Common myeloid progenitor, CD34-positive (primary cell): ENCODE measurements at regions not wholly inside any gene's neighbourhood (a gene's known extent, or its start where the extent isn't known, plus 50 kb on each side); places are given as distances from the start of the nearest gene placed in this dataset.

Experiments used
- CTCF ChIA-PET: fragments of 350-600 bp; sonication (Branson Sonifier 250); formaldehyde crosslinking; loops from one replicate; lab custom pipeline; 2021; ENCODE audit warnings: antibody characterized with exemption; lab: Charles Lee
- POLR2A ChIA-PET: fragments of 350-600 bp; sonication (Branson Sonifier 250); formaldehyde crosslinking; loops from one replicate; lab custom pipeline; 2021; ENCODE audit warnings: antibody characterized with exemption; lab: Charles Lee
- DNase-seq, 3 donors: peaks; one replicate each; pipeline versions ENCODE4 v3.0.0 to v3.0.0-alpha.2; 2013
- H3K27ac ChIP-seq, 2 experiments: 1 replicate in 1 of 2; 2 replicates in 1 of 2; pipeline ENCODE4 v1.7.0; 2013; ENCODE audit warnings: inconsistent platforms in 2 of 2, low read length in 2 of 2, mild to moderate bottlenecking in 2 of 2, low read depth in 1 of 2, moderate library complexity in 1 of 2; ENCODE audit not compliant: severe bottlenecking in 2 of 2, insufficient read depth in 1 of 2, poor library complexity in 1 of 2
- H3K27me3 ChIP-seq, 5 experiments: replicated peaks in 2 of 5; 1 replicate in 3 of 5; 2 replicates in 2 of 5; pipeline versions ENCODE4 v1.6.1 to v1.7.0; 2013; ENCODE audit warnings: low read length in 4 of 5, mild to moderate bottlenecking in 2 of 5, moderate library complexity in 2 of 5, inconsistent platforms in 1 of 5; ENCODE audit not compliant: insufficient read depth in 5 of 5, control insufficient read depth in 4 of 5
- H3K36me3 ChIP-seq, 4 experiments: 1 replicate in 2 of 4; 2 replicates in 2 of 4; pipeline versions ENCODE4 v1.6.1 to v1.7.0; 2013; ENCODE audit warnings: low read length in 3 of 4, control low read depth in 1 of 4, mild to moderate bottlenecking in 1 of 4; ENCODE audit not compliant: control insufficient read depth in 4 of 4, insufficient read depth in 4 of 4
- H3K4me1 ChIP-seq, 4 experiments: 1 replicate in 3 of 4; 2 replicates in 1 of 4; pipeline versions ENCODE4 v1.6.1 to v1.7.1; 2013; ENCODE audit warnings: low read length in 3 of 4, mild to moderate bottlenecking in 3 of 4, control low read depth in 1 of 4, inconsistent platforms in 1 of 4, moderate library complexity in 1 of 4; ENCODE audit not compliant: control insufficient read depth in 4 of 4, insufficient read depth in 4 of 4; ENCODE audit errors: control extremely low read depth in 1 of 4
- H3K4me3 ChIP-seq, 7 experiments: 1 replicate in 4 of 7; 2 replicates in 3 of 7; pipeline versions ENCODE4 v1.5.1 to v1.7.0; 2013; ENCODE audit warnings: mild to moderate bottlenecking in 7 of 7, low read length in 6 of 7, moderate library complexity in 6 of 7, inconsistent platforms in 2 of 7, low read depth in 2 of 7, control low read depth in 1 of 7; ENCODE audit not compliant: insufficient read depth in 4 of 7, control insufficient read depth in 1 of 7; ENCODE audit errors: extremely low read depth in 1 of 7
- H3K9me3 ChIP-seq, 5 experiments: 1 replicate in 4 of 5; 2 replicates in 1 of 5; pipeline versions ENCODE4 v1.6.1 to v1.7.1; 2013; ENCODE audit warnings: low read length in 4 of 5, mild to moderate bottlenecking in 2 of 5, inconsistent platforms in 1 of 5, low read depth in 1 of 5, moderate library complexity in 1 of 5; ENCODE audit not compliant: control insufficient read depth in 4 of 5, insufficient read depth in 2 of 5; ENCODE audit errors: control extremely low read depth in 1 of 5
- WGBS: methylation state at CpG from one replicate; pipeline ENCODE4 v1.1.5; 2013; ENCODE audit not compliant: insufficient coverage; 5-methylcytosine and 5-hydroxymethylcytosine counted together

DNA sequence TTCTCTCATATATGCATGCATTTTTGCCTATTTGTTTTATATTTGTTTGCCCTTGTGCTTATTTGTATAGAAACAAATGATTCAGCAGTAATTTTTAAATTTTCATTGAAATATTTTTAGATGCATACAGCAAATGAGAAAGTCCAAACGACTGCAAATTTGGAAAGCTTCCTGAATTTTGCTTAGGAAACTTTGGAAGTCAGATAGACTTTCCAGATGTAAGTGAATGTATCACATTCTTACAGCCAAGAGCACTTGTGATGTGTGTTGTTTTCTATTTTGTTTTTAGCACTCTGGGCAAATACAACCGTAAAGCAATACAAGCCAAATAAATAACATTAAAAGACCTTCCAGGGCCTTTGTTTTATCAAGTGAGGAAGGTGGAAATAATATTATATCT is 680.8 kb upstream of the CDH8 start:
- POLR2A ChIA-PET: no interaction called here

DNA sequence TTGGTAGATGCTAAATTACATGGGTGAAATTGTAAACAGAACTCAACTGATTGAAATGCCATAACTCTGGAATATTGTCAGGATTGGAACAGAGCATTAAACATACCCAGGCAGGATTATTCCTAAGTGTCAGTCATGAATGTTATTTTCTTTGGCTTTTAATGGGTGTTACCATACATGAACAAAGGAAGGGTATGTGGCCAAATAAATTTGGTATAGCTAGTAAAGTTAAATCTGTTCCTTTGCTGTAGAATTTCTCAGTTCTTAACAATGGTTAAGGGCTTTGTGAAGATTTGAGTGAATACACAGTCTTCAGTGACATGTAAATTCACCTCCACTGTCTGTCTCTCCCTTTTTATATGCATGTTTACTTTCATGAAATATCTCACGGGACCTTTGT is 679.5 kb upstream of the CDH8 start:
- no peaks in the 10 kb centered on the region for H3K36me3 ChIP-seq
- H3K4me3 ChIP-seq: no peak overlapping the region
- no CpG with 5 or more reads among the region's 1 CpG for WGBS
- no peak for DNase-seq
- no peaks in the 10 kb centered on the region for H3K27me3 ChIP-seq
- no peak overlapping the region for H3K27ac ChIP-seq
- POLR2A ChIA-PET: no interaction called here
- H3K9me3 ChIP-seq: no peaks in the 10 kb centered on the region
- CTCF ChIA-PET: no interaction called here
- no peaks in the 10 kb centered on the region for H3K4me1 ChIP-seq

More for the DNA sequence above, 680.8 kb upstream of the CDH8 start:
- H3K4me3 ChIP-seq: no peak overlapping the region
- 100% methylated on average over 1 of the region's 2 CpGs for WGBS
- H3K9me3 ChIP-seq: no peaks in the 10 kb centered on the region
- H3K36me3 ChIP-seq: no peaks in the 10 kb centered on the region
- H3K27me3 ChIP-seq: no peaks in the 10 kb centered on the region
- CTCF ChIA-PET: no interaction called here
- no peak overlapping the region for H3K27ac ChIP-seq
- DNase-seq: no peak
- H3K4me1 ChIP-seq: no peaks in the 10 kb centered on the region

DNA sequence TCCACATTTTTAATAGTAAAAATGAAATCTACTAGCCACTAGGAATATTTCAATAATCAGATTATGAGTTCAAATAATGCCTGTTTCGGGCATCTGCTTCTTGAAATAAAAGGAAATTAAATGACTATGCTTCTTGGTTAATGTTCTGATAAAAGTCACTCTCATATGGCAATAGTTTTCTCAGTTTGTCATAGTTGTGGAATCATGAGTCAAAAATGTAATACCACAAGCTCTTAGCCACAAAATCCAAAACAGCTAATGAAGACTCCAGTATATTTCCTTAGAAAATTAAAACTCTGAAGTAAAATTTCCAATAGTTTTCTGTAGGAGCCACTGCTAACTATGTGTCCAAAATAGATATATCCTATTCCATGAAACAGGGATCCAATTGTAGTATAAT is 676.3 kb upstream of the CDH8 start:
- Histone ChIP-seq H3K4me1 (no peaks in the 10 kb centered on the region), H3K36me3 (no peaks in the 10 kb centered on the region), H3K27ac (no peak overlapping the region), H3K9me3 (no peaks in the 10 kb centered on the region), H3K27me3 (no peaks in the 10 kb centered on the region), H3K4me3 (no peak overlapping the region)
- DNase-seq: no peak
- ChIA-PET CTCF (no interaction called here), POLR2A (no interaction called here)
- WGBS: no CpG with 5 or more reads among the region's 1 CpG

DNA sequence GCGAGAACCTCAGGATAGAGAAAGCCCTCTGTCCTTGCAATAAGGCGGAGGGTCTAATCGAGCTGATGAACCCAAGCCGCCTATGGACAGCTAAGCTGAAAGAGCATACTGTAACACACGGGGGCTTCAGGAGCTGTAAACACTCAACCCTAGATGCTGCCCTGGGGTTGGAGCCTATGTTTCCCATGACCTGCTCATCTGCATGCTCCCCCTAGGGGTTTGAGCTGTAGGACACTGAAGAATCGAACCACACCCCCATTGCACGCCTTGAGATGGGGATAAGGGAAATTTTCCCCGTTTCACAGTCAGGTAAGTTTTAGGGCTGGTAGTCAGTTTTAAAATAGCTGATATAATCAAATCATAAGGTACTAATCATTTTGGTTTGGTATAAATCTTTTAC is 675.6 kb upstream of the CDH8 start:
- ChIA-PET CTCF (no interaction called here), POLR2A (no interaction called here)
- WGBS: 94% methylated on average over 5 of the region's 8 CpGs
- Histone ChIP-seq H3K4me1 (no peaks in the 10 kb centered on the region), H3K27me3 (no peaks in the 10 kb centered on the region), H3K9me3 (no peaks in the 10 kb centered on the region), H3K27ac (no peak overlapping the region), H3K36me3 (no peaks in the 10 kb centered on the region), H3K4me3 (no peak overlapping the region)
- no peak for DNase-seq

DNA sequence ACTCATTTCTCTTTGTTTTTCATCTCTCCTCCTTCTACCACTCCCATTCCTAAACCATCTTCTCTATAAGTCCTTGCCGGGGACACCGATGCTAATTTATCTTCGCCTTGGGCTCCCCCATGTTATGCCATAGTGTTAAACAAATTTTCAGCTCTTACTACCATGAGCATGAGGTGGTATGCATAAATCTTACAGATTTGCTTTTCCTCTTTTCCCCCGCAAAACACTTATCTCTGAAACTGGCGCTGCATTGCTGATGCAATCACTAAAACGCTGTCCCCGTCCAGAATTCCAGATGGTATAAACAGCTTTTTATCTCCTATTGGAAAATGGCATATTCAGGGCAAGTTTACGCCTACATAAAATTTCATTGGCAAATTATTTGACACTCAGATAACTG is 673.6 kb upstream of the CDH8 start:
- ChIA-PET CTCF (no interaction called here), POLR2A (no interaction called here)
- DNase-seq: no peak

DNA sequence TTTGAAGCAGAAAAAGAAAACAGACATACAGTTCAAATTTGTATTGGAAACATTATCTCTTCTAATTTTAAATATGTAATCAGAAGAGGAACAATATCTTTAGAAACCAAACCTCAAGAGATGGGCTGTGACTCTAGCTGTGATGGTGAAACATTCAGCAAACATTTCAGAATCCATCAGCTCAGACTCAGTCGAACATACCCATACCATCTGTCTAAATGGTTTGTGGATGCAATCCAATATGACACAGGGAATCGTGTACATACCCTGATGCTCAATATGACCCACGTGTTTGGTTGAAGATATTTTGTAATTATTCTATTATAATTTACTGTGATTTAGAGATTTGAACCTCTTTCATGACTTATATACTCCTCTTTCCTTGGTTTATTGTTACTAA is 665.2 kb upstream of the CDH8 start:
- H3K36me3 ChIP-seq: no peaks in the 10 kb centered on the region
- H3K27ac ChIP-seq: no peak overlapping the region
- H3K4me1 ChIP-seq: no peaks in the 10 kb centered on the region
- ChIA-PET CTCF (no interaction called here), POLR2A (no interaction called here)
- H3K4me3 ChIP-seq: no peak overlapping the region
- DNase-seq: no peak
- H3K9me3 ChIP-seq: peaks cover 0 to 2% (median 0%) of the 10 kb centered on the region in 5 experiments
- WGBS: no CpG with 5 or more reads among the region's 3 CpGs
- no peaks in the 10 kb centered on the region for H3K27me3 ChIP-seq

More for the DNA sequence above, 673.6 kb upstream of the CDH8 start:
- Histone ChIP-seq H3K27me3 (no peaks in the 10 kb centered on the region), H3K27ac (no peak overlapping the region), H3K9me3 (no peaks in the 10 kb centered on the region), H3K4me1 (no peaks in the 10 kb centered on the region), H3K36me3 (no peaks in the 10 kb centered on the region), H3K4me3 (no peak overlapping the region)
- WGBS: 62% methylated on average over 6 of the region's 8 CpGs

DNA sequence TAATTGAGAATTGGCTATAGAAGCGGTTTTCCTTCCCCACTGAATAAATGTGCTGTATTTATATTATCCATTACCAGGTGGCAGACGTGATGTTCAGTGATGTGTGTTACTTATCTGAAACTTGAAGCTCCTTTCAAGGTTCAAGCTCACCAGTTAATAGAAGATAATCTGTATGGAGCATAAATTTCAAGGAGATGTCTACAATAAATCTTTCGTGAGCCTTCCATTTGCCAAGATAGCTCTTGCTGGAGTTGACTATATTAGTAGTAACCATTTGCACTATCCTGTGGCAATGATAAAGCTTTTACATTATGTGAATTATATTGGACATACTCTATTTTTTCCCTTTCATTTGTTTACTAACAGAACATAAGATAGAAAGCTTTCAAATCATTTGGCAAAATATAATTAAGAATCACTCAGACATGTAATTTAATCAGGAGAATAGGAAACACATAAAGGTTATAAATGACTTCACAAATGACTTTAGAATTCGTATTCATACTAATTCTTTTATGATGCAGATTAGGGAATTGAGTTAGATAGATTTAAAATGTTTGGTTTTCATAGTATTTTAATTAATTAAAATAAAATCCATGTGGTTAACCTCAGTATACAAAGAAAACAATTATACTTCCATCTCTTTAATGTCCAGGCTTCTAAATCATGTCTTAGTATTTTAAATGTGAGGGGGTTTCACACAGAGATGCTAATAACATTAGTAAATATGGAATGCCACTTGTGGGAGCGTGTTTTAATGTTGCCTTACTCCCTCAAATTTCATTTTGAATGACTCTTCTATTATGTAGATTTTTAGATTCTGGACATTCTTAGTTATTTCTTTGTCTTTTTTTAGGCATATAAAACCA is 664.4 kb upstream of the CDH8 start:
- H3K9me3 ChIP-seq: peaks cover 0 to 2% (median 0%) of the 10 kb centered on the region in 5 experiments
- no peak overlapping the region for H3K4me3 ChIP-seq
- no peaks in the 10 kb centered on the region for H3K27me3 ChIP-seq
- WGBS: no CpG with 5 or more reads among the region's 5 CpGs
- H3K4me1 ChIP-seq: no peaks in the 10 kb centered on the region
- H3K27ac ChIP-seq: no peak overlapping the region
- no peak for DNase-seq
- CTCF ChIA-PET: no interaction called here
- H3K36me3 ChIP-seq: no peaks in the 10 kb centered on the region
- POLR2A ChIA-PET: no interaction called here
